GM23338 (cell line): ENCODE measurements at regions not wholly inside any gene's neighbourhood (a gene's known extent, or its start where the extent isn't known, plus 50 kb on each side); places are given as distances from the start of the nearest gene placed in this dataset.

Source experiments
- ATAC-seq: fragments of 200-7000 bp; cut with Tn5 transposase; 3 replicates; pipeline ENCODE4 v1.9.1; 2020
- DNase-seq: peaks from one replicate; pipeline ENCODE4 v3.0.0-alpha.2; 2015; ENCODE audit warnings: low spot score
- H2AFZ ChIP-seq: fragments of 200-600 bp; sonication (generic); 2 replicates; pipeline ENCODE4 v1.8.0; 2016; ENCODE audit warnings: antibody characterized with exemption, mild to moderate bottlenecking, moderate library complexity
- H3F3A ChIP-seq: fragments of 200-600 bp; sonication (generic); replicated peaks from 2 replicates; pipeline ENCODE4 v1.8.0; 2017; ENCODE audit warnings: antibody characterized with exemption, mixed run types, low read depth
- H3K27ac ChIP-seq: fragments of 200-600 bp; sonication (generic); 2 replicates; pipeline ENCODE4 v1.6.1; 2016; ENCODE audit warnings: low read depth
- H3K27me3 ChIP-seq: fragments of 200-600 bp; sonication (generic); 2 replicates; pipeline ENCODE4 v1.8.0; 2016; ENCODE audit warnings: mild to moderate bottlenecking, mixed run types, moderate library complexity; ENCODE audit not compliant: insufficient read depth
- H3K36me3 ChIP-seq: fragments of 200-600 bp; sonication (generic); 2 replicates; pipeline ENCODE4 v1.8.0; 2016; ENCODE audit warnings: mild to moderate bottlenecking; ENCODE audit not compliant: insufficient read depth
- H3K4me1 ChIP-seq: fragments of 200-600 bp; sonication (generic); 2 replicates; pipeline ENCODE4 v1.8.0; 2016; ENCODE audit warnings: mild to moderate bottlenecking, moderate library complexity; ENCODE audit not compliant: insufficient read depth
- H3K4me2 ChIP-seq: fragments of 200-600 bp; sonication (generic); 2 replicates; pipeline ENCODE4 v1.7.1; 2017; ENCODE audit warnings: mixed run types
- H3K4me3 ChIP-seq: fragments of 200-600 bp; sonication (generic); 2 replicates; pipeline ENCODE4 v1.6.1; 2016; ENCODE audit warnings: mixed run types
- H3K79me2 ChIP-seq: fragments of 200-600 bp; sonication (generic); replicated peaks from 2 replicates; pipeline ENCODE4 v1.8.0; 2017; ENCODE audit warnings: mild to moderate bottlenecking; ENCODE audit not compliant: insufficient read depth
- H3K9me2 ChIP-seq: fragments of 200-600 bp; sonication (generic); 2 replicates; pipeline ENCODE4 v1.8.0; 2017; ENCODE audit not compliant: insufficient read depth
- H4K20me1 ChIP-seq: fragments of 200-600 bp; sonication (generic); replicated peaks from 2 replicates; pipeline ENCODE4 v1.8.0; 2017; ENCODE audit warnings: mild to moderate bottlenecking; ENCODE audit not compliant: insufficient read depth
- H3K27ac Mint-ChIP-seq: 2 replicates; pipeline ENCODE4 v1.8.0; 2020; ENCODE audit warnings: inconsistent platforms, mild to moderate bottlenecking, moderate library complexity, mixed read lengths
- H3K27me3 Mint-ChIP-seq: 3 replicates; pipeline ENCODE4 v1.8.0; 2022; ENCODE audit warnings: low read depth, mild to moderate bottlenecking, moderate library complexity, mixed read lengths, inconsistent platforms; ENCODE audit not compliant: insufficient read depth, poor library complexity
- H3K36me3 Mint-ChIP-seq: 3 replicates; pipeline ENCODE4 v1.8.0; 2021; ENCODE audit warnings: low read depth, mild to moderate bottlenecking, inconsistent platforms, moderate library complexity, mixed read lengths
- H3K4me1 Mint-ChIP-seq: 3 replicates; pipeline ENCODE4 v1.8.0; 2020; ENCODE audit warnings: mild to moderate bottlenecking, inconsistent platforms, mixed read lengths
- H3K4me3 Mint-ChIP-seq: 3 replicates; pipeline ENCODE4 v1.8.0; 2021; ENCODE audit warnings: moderate library complexity, mild to moderate bottlenecking, inconsistent platforms, mixed read lengths
- H3K9me3 Mint-ChIP-seq: 3 replicates; pipeline ENCODE4 v1.8.0; 2020; ENCODE audit warnings: moderate library complexity, mild to moderate bottlenecking, inconsistent platforms, mixed read lengths
- ETS1 ChIP-seq: IDR thresholded peaks from 2 replicates; pipeline ENCODE4 v1.6.1; 2016; ENCODE audit warnings: antibody characterized with exemption
- EZH2 ChIP-seq: fragments of 200-600 bp; sonication (generic); IDR thresholded peaks from one replicate; pipeline ENCODE4 v1.8.0; 2017; ENCODE audit warnings: antibody characterized with exemption, mild to moderate bottlenecking, low read depth; ENCODE audit not compliant: unreplicated experiment
- POLR2AphosphoS5 ChIP-seq: IDR thresholded peaks from 2 replicates; pipeline ENCODE4 v1.6.1; 2016; ENCODE audit warnings: antibody characterized with exemption, low read depth
- ZNF114 ChIP-seq: fragments of 250-450 bp; sonication (Bioruptor Pico); IDR thresholded peaks from 2 replicates; pipeline ENCODE4 v1.5.0; 2020; ENCODE audit warnings: mild to moderate bottlenecking, moderate library complexity
- ZNF462 ChIP-seq: fragments of 250-450 bp; sonication (Bioruptor Pico); IDR thresholded peaks from 2 replicates; pipeline ENCODE4 v1.5.0; 2020; ENCODE audit warnings: mild to moderate bottlenecking, moderate library complexity

GRCh38 chr4:112832493-112832892 lies 195.6 kb downstream of the LARP7 start:
- H3K27me3 Mint-ChIP-seq: peaks cover 10% of the 10 kb centered on the region
- no peaks in the 10 kb centered on the region for H3K27me3 ChIP-seq
- no peak overlapping the region for H3K4me3 ChIP-seq
- H3K9me3 Mint-ChIP-seq: peaks cover 62% of the 10 kb centered on the region
- no peak overlapping the region for H2AFZ ChIP-seq
- no peak for DNase-seq
- no peaks in the 10 kb centered on the region for H4K20me1 ChIP-seq
- no peak overlapping the region for H3K4me3 Mint-ChIP-seq
- no peak overlapping the region for H3K27ac ChIP-seq
- no peaks in the 10 kb centered on the region; the same call in 1 of the 2 replicates for H3K79me2 ChIP-seq
- no peaks in the 10 kb centered on the region for H3K4me1 Mint-ChIP-seq
- no peaks in the 10 kb centered on the region for H3K4me1 ChIP-seq
- H3K36me3 ChIP-seq: peaks cover 19% of the 10 kb centered on the region
- H3K4me2 ChIP-seq: no peak overlapping the region
- H3K27ac Mint-ChIP-seq: no peak overlapping the region
- H3K9me2 ChIP-seq: no peaks in the 10 kb centered on the region
- H3F3A ChIP-seq: peaks cover 2% of the 10 kb centered on the region; the same call in 1 of the 2 replicates
- H3K36me3 Mint-ChIP-seq: peaks cover 71% of the 10 kb centered on the region
- TF ChIP-seq POLR2AphosphoS5 (no peak), EZH2 (no peak), ETS1 (no peak), ZNF462 (CRISPR knock-in tag) (no peak)
- no peak for ATAC-seq

GRCh38 chr4:112836895-112837294 lies 200.0 kb downstream of the LARP7 start:
- no peaks in the 10 kb centered on the region; the same call in 1 of the 2 replicates for H3K79me2 ChIP-seq
- no peaks in the 10 kb centered on the region for H4K20me1 ChIP-seq
- H3K4me3 ChIP-seq: no peak overlapping the region
- H3K27me3 ChIP-seq: no peaks in the 10 kb centered on the region
- no peak overlapping the region for H2AFZ ChIP-seq
- H3K27ac Mint-ChIP-seq: no peak overlapping the region
- H3K4me1 Mint-ChIP-seq: peaks cover 15% of the 10 kb centered on the region
- H3K36me3 Mint-ChIP-seq: peaks cover 43% of the 10 kb centered on the region
- peaks cover 34% of the 10 kb centered on the region for H3K9me3 Mint-ChIP-seq
- no peaks in the 10 kb centered on the region; the same call in 1 of the 2 replicates for H3F3A ChIP-seq
- no peak for DNase-seq
- peaks cover 5% of the 10 kb centered on the region for H3K27me3 Mint-ChIP-seq
- peaks cover 12% of the 10 kb centered on the region; the same call in 1 of the 2 replicates for H3K4me1 ChIP-seq
- H3K9me2 ChIP-seq: no peaks in the 10 kb centered on the region
- H3K27ac ChIP-seq: no peak overlapping the region
- no peak for ATAC-seq
- H3K36me3 ChIP-seq: peaks cover 10% of the 10 kb centered on the region
- H3K4me3 Mint-ChIP-seq: no peak overlapping the region
- no peak overlapping the region for H3K4me2 ChIP-seq
- TF ChIP-seq POLR2AphosphoS5 (no peak), ZNF462 (CRISPR knock-in tag) (no peak), ZNF114 (no peak)
